COLO668 (cell line): ENCODE measurements at regions not wholly inside any gene's neighbourhood (a gene's known extent, or its start where the extent isn't known, plus 50 kb on each side); places are given as distances from the start of the nearest gene placed in this dataset.
"Not testable (repeated sequence)": the region's sequence is repeated elsewhere in the genome, so short reads cannot be mapped to it uniquely, and the experiment has no call there.

ENCODE experiments used
- DNase-seq: peaks from one replicate; lab custom pipeline; 2025; ENCODE audit not compliant: unreplicated experiment; lab: John Stamatoyannopoulos, UW

DNA sequence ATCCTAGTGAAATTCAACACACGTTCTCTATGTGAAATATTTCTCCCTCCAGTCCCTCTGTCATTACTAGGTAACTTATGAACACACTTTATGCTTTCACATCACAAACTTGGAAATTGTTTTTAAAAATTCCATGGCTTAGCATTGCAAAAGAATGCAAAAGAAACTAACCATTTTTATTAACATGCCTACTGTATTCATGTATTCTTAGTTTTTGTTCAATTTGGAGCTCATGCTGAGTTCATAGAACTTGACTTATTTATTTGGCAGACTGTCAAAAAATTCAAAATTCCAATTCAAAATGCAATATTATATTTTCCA, 155.0 kb upstream of the SEMA3C start:
- DNase-seq, result no peak

DNA sequence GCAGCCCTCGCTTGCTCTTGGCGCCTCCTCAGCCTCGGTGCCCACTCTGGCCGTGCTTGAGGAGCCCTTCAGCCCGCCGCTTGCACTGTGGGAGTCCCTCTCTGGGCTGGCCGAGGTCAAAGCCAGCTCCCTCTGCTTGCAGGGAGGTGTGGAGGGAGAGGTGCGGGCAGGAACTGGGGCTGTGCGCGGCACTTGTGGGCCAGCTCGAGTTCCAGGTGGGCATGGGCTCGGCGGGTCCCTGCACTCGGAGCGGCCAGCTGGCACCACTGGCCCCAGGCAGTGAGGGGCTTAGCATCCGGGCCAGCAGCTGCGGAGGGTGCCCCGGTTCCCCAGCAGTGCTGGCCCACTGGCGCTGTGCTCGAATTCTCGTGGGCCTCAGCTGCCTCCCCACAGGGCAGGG, 152.1 kb upstream of the SEMA3C start:
- no peak for DNase-seq

DNA sequence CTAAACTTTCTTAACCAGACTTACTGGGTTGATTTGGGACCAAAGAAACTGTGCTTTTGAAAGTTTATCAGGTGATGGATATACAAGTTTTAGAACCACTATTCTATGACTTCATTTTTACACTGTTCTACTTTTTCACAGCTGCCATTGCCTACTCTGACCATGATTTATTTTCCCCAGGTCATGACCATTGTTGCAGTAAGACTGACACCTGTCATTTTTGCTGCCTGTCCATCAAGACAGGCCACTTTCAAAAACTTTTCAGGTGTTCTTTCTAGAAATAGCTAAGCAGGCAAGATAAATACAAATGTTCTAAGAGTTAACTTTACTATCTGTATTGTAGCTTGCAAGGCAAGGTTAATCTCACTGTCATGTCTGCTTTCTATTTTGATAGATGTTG, 147.9 kb upstream of the SEMA3C start:
- no peak for DNase-seq

DNA sequence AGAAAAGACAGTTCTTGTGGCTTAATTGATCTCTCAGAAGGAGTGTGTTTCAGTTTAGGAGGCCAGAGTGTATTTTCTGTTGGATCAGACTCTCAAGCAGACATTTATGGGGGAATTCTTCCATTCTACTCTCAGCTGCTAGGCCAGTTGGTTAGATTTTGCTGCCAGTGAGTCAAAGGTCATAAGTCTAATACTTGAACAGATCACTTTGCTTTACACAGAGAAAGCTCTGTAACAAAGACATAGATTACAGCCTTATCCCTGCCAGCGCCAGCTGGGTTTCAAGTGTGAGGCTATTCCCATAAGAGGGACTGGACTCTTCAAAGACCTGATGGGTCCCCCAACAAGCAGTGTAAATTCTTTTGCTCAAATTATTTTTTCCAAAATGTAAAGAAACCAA, 145.6 kb upstream of the SEMA3C start:
- DNase-seq, result no peak

DNA sequence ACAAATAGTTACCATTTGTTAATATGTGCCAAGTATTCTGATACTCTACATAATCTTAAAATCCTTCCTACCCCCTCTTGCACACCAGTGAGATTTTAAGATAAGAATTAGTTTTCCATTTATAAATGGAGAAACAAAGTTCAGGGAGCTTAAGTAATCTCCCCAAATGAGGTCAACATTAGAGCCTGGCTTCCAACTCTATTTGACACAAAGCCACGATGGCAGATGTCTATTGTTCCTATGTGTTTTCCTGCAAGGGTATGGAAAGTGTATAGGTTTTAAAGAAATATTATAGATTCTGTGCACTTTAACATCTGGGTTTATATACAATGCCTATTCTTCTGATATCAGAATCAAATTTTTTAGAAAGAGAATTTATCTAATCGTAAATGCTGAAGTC, 143.9 kb upstream of the SEMA3C start:
- DNase-seq, result no peak

DNA sequence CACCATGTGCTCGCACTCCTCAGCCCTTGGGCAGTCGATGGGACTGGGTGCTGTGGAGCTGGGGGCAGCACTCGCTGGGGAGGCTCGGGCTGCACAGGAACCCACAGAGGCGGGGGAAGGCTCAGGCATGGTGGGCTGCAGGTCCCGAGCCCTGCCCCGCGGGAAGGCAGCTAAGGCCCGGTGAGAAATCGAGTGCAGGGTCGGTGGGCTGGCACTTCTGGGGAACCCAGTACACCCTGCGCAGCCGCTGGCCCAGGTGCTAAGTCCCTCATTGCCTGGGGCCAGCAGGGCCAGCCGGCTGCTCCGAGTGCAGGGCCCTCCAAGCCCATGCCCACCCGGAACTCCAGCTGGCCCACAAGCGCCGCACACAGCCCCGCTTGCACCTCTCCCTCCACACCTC, 138.6 kb upstream of the SEMA3C start:
- DNase-seq, result not testable (repeated sequence)

DNA sequence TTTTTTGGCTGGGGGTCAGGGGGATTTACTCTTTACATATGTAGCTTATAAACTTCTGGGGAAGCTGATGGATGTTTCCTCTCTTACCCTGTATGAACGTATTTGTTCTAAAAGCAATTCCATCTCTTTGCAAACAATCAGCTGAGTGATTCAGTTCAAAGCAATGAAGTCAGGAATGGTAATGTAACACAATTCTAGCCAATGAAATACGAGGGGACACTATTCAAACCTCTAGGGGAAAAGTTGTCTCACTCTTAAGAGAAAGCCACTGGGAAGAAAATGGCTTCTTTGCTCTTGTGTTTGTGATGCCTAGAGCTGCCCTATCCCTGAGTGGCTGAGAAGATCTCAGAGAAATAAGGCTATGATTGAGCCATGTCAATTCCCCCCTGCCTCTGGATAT, 134.8 kb upstream of the SEMA3C start:
- no peak for DNase-seq

DNA sequence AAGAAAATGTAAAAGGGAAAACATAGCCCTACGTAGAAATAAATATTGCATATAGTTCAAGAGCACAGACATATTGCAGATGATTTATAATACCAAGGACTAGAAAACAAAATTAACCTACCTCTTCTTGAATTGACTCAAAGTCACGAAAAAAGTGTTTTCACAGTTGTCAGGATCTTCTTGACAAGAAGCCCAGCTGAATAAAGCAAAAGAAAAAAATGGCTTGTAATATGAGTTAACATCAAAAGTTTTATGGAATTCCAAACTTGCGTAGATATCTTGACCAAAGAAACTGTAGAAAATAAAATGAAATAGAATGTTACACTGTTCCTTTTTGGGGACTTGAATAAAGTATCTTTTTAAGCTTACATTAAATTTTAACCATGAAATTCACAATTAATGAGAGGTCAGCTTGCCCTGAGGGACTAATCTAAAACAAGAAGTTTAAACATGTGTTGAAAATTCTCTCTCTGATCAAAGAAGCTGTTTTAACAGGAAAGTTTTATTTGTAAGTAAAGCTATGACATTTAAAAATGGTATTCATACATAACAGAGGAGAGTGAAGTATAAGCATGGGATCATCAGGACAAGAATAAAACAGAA, 133.1 kb upstream of the SEMA3C start:
- no peak for DNase-seq

DNA sequence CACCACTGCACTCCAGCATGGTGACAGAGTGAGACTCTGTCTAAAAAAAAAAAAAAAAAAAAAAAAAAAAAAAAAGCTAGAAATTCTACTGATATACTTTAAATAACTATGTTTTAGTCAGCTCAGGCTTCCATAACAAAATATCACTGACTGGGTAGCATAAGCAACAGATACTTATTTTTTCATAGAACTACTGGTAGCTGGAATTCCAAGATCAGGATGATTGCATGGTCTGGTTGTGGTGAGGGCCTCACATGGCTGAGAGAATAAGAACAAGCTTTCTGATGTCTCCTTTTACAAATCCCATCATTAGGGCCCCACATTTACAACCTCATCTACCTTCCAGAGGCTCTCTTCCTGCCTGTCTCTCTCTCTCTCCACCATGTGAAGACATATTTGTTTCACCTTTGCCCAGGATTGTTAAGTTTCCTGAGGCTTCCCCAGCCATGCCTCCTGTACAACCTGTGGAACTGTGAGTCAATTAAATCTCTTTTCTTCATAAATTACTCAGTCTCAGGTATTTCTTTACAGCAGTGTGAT, 126.7 kb upstream of the SEMA3C start:
- no peak for DNase-seq

DNA sequence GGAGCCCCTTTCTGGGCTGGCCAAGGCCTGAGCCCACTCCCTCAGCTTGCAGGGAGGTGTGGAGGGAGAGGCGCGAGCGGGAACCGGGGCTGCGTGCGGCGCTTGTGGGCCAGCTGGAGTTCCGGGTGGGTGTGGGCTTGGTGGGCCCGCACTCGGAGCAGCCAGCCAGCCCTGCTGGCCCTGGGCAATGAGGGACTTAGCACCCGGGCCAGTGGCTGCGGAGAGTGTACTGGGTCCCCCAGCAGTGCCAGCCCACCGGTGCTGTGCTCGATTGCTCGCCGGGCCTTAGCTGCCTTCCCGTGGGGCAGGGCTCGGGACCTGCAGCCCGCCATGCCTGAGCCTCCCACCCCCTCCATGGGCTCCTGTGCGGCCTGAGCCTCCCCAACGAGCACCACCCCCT, 123.8 kb upstream of the SEMA3C start:
- not testable (repeated sequence) for DNase-seq

DNA sequence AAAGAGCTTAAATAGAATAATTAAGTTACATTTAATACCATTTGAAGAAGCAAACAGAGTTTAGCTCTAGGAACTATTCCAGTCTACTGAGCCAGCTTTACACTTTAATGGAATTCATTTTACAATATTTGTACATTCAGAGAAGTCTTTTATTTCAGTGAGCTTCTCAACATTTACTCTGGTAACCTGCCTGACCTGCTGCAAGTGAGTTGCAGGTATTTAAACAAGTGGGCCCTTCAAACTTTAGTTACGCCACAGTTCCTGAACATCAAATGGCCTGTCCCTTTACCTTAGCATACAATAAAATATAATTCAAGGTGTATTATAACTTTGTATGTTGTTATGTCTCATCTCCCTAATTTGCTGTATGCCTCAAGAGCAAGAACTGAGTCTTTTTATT, 121.6 kb upstream of the SEMA3C start:
- DNase-seq, result no peak

DNA sequence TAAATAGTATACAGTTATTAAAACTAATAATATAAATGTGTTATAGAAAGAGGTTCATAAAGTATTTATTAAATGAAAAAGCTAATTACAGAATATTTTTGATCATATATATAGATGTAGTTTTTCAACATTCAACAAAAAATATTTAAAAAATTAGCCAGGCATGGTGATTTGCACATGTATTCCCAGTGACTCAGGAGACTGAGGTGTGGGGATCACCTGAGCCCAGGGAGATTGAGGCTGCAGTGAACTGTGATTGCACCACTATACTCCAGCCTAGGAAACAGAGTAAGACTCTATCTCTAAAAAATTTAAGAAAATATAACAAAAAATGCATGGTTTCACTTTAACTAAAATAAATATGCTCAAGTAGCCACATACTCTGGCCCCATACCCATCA, 118.0 kb upstream of the SEMA3C start:
- DNase-seq, result no peak

DNA sequence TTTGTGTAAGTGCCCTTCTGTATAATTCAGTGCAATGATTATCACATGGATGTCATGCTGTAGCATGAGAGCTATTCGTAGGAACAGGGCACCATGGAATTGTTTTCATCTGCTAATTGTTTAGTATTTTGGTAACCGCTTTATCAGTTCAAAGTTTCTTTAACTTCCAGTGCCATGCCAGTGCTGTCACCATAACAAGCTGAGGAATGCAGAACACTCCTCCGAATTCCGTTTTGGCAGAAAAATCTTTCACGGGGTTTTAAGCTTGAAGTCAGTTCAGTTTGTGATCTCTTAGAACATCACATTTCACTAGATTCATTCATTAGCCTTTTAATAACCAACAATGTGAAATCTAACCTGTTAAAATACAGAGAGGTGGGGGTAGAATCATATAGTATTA, 117.2 kb upstream of the SEMA3C start:
- DNase-seq, result no peak

DNA sequence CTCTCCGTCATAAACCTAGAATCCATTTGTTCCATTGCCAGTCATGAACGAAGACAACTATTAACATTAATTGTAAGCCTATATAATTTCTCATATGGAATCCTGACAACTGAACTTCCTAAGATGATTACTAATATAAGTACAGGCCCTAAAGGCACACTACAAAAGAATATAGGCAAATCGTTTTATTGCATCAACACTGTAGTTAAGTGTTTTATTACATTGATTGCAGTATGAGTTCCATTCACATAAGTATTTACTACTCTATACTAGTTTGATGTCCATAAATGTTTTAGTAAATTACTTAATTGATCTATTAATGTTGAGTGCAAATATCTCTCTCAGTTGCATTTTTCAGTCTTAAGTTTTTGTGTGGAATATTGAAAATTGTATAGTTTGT, 113.1 kb upstream of the SEMA3C start:
- DNase-seq, result no peak

DNA sequence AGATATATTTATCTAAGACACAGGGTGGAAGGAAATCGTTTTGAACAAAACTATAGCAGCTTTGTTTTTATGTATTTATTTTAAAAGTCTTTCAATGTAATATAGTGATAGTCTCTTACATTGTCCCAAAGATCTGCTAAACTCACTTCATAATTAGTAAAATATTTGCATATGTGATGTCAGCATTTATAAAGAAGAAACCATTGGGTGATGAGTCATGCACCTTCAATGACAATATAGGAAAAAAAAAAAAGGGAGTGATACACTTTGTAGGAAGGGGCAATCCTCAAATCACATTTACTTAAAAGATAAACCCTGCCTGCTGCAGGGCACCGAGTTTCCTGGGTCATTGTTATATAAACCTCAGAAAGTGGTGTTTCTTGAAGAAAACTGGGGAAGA, 112.4 kb upstream of the SEMA3C start:
- DNase-seq, result no peak

DNA sequence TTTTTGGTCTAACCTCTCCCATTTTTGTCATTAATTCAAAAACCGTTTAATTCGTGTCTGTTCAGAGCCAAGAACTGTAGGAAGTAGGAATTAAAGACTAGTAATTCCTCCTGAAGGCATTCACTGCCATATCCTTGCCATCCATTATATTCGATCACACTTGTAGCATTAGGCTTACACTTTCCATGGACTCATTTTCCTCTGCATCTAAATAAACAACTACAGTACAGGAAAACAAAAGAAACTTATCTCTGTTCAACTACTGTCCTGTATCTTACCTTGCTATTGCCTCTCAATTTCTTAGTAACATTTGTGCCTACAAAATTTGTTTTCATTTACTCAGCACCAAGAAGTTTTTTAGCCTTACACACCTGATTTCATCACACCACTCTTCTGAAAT, 111.6 kb upstream of the SEMA3C start:
- no peak for DNase-seq

DNA sequence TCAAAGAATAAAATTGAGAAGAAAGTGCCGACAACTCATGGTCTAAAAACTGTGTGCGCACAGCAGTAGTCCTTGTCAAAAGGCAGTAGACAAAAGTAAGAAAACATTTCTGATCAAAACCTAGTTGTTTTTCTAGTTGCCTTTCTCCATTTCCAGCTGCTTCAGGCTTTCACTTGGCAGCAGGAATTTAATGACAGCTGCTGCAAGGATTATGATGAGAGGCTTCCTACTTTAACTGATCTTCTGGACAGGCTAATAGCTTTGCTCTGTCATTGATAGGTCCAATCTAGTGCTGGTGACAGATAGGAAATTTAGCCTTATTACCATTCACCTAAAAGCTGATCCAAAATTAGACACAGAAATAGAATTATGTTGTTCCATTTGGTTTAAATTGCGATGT, 110.7 kb upstream of the SEMA3C start:
- no peak for DNase-seq

DNA sequence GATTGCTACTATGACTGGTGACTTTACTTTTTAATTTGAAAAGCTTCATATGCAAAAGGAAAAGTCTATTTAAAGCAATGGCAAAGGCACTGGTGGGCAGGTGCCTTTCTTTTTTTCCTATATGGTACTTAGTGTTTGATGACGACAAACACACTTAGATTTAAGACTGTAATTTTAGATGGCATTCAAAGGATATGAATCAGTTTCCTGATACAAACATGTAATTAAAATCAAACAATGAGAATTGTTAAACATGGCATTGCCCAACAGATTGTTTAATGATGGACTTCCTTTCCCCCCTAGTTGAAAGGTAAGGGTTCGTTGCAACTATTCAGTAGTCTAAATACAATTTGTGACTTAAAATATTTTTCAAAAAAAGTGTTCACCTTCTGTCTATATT, 106.5 kb upstream of the SEMA3C start:
- no peak for DNase-seq

DNA sequence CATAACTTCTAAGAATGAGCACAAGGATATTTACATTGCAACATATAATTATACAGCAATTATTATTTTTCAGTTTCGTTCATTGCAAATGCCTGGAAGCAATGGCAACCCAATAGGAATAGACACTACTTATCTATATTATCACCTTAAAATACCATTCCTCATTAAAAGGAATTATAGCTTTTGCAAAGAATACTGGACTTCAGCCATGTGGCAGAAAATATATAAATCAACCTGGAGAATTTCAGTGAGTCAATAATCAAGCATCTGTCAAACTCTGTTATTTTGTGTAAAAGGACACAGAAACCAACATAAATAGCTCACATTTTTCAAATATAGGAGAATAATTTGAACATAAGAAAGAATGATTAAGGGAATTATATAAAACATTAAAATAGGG, 96.1 kb upstream of the SEMA3C start:
- DNase-seq, result no peak

DNA sequence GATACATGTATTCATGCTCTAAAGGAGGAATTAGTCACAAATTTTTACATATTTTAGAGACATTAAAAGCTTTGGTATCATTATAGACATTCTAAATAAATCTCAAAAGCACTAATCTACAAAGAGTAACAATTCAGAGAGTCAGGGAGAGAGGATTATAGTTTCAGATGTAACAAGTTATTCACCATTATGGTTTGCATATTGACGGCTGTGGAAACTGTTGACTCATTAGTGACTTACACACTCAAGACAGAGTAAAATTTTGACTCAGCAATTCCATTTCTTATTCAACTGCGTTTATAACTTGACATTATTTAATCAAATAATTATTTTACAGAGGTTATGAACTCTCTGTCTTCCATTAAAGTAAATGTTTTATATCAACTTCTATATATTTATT, 95.4 kb upstream of the SEMA3C start:
- no peak for DNase-seq

DNA sequence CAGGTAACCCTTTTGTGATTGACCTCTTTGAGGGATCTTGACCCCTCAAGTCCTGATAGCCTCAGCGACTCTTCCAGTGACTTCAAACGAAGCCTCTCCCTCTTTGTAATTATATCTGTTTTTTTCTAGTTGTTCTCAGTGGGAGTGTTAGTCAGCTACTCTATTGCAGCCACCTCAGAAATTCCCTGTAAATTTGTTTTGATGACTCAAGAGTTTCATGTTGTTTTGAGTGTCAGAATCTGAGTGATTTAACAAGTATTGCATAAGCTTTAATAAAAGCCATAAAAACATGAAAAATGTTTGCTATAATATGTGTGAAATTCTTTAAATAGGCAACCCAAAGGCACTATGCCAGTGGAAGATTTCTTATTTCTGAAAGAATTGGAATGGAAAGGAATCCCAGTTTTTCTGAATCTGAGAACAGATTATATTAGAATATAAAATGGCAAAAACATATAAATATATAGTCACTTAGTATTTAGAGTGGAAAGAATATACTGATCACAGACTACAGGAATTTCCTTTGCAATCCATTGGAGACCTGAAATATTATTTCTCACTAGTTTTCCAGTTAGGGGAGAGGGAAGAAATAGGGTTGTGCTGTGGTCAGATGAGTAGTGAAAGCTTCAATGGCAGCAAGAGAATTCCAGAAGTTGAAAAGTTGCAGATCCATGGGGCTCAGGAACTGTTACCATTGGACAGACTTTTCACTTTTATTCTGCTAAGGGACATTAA, 94.4 kb upstream of the SEMA3C start:
- no peak for DNase-seq

DNA sequence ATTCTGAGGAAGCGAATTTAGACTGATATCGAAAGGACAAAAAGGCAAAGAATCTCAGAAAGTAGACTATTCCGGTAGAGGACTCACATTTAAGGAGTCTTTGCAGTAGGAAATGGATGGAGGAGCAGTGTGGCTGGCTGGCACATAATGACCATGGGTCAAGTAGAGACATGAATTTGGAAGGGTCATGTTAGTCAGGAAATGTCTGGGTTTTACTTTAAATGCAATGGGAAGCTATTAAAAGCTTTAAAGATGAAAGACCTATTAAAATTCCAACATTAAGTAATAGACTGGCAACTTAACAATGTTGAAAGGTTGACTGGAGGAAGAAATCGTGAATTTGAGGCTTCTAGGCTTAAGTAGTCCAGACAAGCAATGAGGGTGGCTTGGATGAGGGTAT, 90.0 kb upstream of the SEMA3C start:
- DNase-seq, result no peak

DNA sequence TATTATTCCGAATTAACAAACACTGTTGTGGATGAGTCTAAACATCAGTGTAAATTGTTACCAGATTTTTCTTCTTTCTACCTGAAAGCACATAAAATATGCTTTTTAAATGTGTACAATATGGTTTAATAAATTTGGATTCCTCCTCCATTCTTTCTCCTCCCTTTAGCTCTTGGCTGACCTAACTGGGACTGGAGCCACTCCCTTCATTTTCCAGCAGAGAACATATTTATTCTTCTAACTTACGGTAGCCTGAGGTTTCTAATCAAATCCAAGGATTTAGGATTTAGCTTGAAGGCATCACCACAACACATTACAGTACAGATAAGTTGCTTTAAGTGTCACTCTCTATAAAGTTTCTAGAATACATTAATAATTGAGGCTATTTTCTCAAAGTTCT, 88.2 kb upstream of the SEMA3C start:
- no peak for DNase-seq
